ENCODE measurements at regions not wholly inside any gene's neighbourhood (a gene's known extent, or its start where the extent isn't known, plus 50 kb on each side); places are given as distances from the start of the nearest gene placed in this dataset.

DNA sequence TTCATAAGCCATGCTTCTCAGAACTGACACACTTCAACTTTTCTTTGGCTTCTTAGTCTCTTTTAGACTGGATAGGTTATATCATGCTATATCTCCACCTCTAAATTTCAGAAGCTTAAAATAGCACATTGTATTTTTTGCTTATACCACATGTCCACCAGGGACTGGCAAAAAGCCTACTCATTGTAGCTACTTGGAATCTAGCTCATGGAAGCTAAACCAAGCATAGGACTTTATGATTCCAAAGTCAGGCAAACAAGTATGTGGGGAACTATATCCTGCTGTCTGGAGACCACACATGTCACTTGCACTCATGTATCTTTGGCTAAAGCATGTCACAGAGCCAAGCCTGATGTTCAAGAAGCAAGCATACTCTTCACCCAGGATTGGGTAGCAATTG is 245.0 kb upstream of the RASGRP1 start:
- TF ChIP-seq EZH2phosphoT487 (conservative IDR thresholded peaks at IDR 0.05; ENCODE audit: low read length): no peak
- TF ChIP-seq, protein P1, sequence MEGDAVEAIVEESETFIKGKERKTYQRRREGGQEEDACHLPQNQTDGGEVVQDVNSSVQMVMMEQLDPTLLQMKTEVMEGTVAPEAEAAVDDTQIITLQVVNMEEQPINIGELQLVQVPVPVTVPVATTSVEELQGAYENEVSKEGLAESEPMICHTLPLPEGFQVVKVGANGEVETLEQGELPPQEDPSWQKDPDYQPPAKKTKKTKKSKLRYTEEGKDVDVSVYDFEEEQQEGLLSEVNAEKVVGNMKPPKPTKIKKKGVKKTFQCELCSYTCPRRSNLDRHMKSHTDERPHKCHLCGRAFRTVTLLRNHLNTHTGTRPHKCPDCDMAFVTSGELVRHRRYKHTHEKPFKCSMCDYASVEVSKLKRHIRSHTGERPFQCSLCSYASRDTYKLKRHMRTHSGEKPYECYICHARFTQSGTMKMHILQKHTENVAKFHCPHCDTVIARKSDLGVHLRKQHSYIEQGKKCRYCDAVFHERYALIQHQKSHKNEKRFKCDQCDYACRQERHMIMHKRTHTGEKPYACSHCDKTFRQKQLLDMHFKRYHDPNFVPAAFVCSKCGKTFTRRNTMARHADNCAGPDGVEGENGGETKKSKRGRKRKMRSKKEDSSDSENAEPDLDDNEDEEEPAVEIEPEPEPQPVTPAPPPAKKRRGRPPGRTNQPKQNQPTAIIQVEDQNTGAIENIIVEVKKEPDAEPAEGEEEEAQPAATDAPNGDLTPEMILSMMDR (IDR thresholded peaks at IDR 0.05; ENCODE audit: insufficient read depth, low read length, poor library complexity, severe bottlenecking): no peak

All from SU-DHL-6 (cell line).